Uterus (tissue), 3 donors: ENCODE measurements at regions not wholly inside any gene's neighbourhood (a gene's known extent, or its start where the extent isn't known, plus 50 kb on each side); places are given as distances from the start of the nearest gene placed in this dataset.

Experiments used
- DNase-seq, 2 donors: peaks; one replicate each; pipeline ENCODE4 v3.0.0-alpha.2; 2019 to 2020
- H3K27ac ChIP-seq, 2 donors: fragments of 200-600 bp; sonication (generic); 1 replicate in 1 of 2; 2 replicates in 1 of 2; pipeline ENCODE4 v1.5.1; 2016 to 2018
- H3K27me3 ChIP-seq, 2 donors: fragments of 200-600 bp; sonication (generic); one replicate each; pipeline ENCODE4 v1.5.1; 2018 to 2019; ENCODE audit warnings: control low read depth in 1 of 2
- H3K36me3 ChIP-seq, 2 donors: fragments of 200-600 bp; sonication (generic); one replicate each; pipeline ENCODE4 v1.5.1; 2019; ENCODE audit warnings: control low read depth in 1 of 2
- H3K4me1 ChIP-seq, 2 donors: fragments of 200-600 bp; sonication (generic); one replicate each; pipeline ENCODE4 v1.5.1; 2018 to 2019; ENCODE audit warnings: control low read depth in 1 of 2
- H3K4me3 ChIP-seq, 2 donors: fragments of 200-600 bp; sonication (generic); 1 replicate in 1 of 2; 2 replicates in 1 of 2; pipeline ENCODE4 v1.5.1; 2018 to 2019; ENCODE audit warnings: mild to moderate bottlenecking in 1 of 2
- H3K9me3 ChIP-seq, 2 donors: fragments of 200-600 bp; sonication (generic); one replicate each; pipeline ENCODE4 v1.5.1; 2019; ENCODE audit warnings: control low read depth in 1 of 2
- POLR2A ChIP-seq, 2 donors: fragments of 450-650 bp; IDR thresholded peaks; one replicate each; pipeline ENCODE4 v1.6.1; 2016; ENCODE audit warnings: antibody characterized with exemption in 2 of 2, mild to moderate bottlenecking in 1 of 2, moderate library complexity in 1 of 2
- intact Hi-C: fragments of 100-400 bp; cut with DNase I; formaldehyde crosslinking; loops from one replicate; pipeline ENCODE4 v1.15.1; 2023; ENCODE audit warnings: low total_unique reads
- TF ChIP-seq, protein P1 (sequence below), 4 experiments: fragments of 200-600 bp in 2 of 4; fragments of 450-650 bp in 2 of 4; sonication (generic) in 2 of 4; IDR thresholded peaks; one replicate each; pipeline ENCODE4 v1.5.1; 2016 to 2019; ENCODE audit warnings: antibody characterized with exemption in 4 of 4, mild to moderate bottlenecking in 2 of 4, moderate library complexity in 1 of 4
- donor health status: DM: yes; HTN: yes; CAD: no.

DNA sequence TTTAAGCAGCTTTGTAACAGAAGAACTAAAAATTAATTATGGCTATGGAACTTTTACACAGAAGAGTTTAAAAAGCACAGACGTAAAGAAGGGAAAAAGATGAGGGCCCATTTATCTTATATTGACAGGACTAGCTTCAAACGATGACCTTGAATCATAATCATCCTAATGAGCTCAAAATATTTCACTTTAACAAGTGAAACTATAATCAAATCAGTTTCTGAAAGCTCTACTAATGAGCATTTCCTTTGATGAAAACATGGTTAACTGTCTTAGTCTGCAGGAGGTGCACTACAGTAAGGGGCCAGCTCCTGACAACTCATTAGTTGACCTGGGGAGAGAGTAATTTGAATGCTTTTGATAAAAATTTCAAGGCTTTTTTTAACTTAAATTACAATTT lies 228.0 kb upstream of the DEFB112 start:
- H3K36me3 ChIP-seq = no peaks in the 10 kb centered on the region
- no peaks in the 10 kb centered on the region for H3K9me3 ChIP-seq
- intact Hi-C loops = no loop called here
- H3K4me1 ChIP-seq = no peaks in the 10 kb centered on the region
- no peak for DNase-seq
- no peak overlapping the region for H3K4me3 ChIP-seq
- TF ChIP-seq, protein P1, sequence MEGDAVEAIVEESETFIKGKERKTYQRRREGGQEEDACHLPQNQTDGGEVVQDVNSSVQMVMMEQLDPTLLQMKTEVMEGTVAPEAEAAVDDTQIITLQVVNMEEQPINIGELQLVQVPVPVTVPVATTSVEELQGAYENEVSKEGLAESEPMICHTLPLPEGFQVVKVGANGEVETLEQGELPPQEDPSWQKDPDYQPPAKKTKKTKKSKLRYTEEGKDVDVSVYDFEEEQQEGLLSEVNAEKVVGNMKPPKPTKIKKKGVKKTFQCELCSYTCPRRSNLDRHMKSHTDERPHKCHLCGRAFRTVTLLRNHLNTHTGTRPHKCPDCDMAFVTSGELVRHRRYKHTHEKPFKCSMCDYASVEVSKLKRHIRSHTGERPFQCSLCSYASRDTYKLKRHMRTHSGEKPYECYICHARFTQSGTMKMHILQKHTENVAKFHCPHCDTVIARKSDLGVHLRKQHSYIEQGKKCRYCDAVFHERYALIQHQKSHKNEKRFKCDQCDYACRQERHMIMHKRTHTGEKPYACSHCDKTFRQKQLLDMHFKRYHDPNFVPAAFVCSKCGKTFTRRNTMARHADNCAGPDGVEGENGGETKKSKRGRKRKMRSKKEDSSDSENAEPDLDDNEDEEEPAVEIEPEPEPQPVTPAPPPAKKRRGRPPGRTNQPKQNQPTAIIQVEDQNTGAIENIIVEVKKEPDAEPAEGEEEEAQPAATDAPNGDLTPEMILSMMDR (IDR thresholded peaks at IDR 0.05) = no peak
- no peak for TF ChIP-seq POLR2A (IDR thresholded peaks at IDR 0.05)
- H3K27me3 ChIP-seq = no peaks in the 10 kb centered on the region
- H3K27ac ChIP-seq = no peak overlapping the region

DNA sequence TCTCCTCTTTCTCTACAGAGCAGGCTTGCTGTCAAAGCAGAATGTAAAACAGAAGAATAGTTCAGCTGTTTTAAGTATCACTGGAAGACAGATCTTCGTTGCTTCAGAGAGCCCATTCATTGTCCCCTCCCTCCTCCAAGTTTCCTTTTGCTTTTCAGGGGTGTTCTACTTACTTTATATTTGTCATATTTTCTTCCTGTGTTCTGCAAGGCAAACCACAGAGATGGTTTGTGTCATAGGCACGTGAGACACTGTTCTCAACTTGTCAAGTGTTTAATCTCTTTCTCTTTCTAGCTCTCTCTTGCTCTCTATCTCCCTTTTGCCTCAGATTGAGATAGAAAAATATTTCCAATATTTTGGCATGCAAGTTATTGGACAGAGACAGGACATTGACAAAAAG lies 228.9 kb upstream of the DEFB112 start:
- H3K4me1 ChIP-seq = no peaks in the 10 kb centered on the region
- H3K9me3 ChIP-seq = no peaks in the 10 kb centered on the region
- no peak overlapping the region for H3K27ac ChIP-seq
- no peak for DNase-seq
- TF ChIP-seq, protein P1 (IDR thresholded peaks at IDR 0.05) = no peak
- TF ChIP-seq POLR2A (IDR thresholded peaks at IDR 0.05) = no peak
- H3K4me3 ChIP-seq = no peak overlapping the region
- no peaks in the 10 kb centered on the region for H3K36me3 ChIP-seq
- intact Hi-C loops = no loop called here
- no peaks in the 10 kb centered on the region for H3K27me3 ChIP-seq

DNA sequence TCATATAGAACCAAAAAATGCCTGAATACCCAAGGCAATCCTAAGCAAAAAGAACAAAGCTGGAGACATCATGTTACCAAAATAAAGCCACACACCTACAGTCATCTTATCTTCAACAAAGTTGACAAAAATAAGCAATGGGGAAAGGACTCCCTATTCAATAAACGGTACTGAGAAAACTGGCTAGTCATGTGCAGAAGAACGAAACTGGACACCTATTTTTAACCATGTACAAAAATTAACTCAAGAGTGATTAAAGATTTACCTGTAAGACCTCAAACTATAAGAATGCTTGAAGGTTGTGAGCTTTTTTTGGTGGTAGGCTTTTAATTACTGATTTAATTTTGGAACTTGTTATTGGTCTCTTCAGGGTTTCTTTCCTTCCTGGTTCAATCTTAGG lies 236.0 kb upstream of the DEFB112 start:
- intact Hi-C loops = no loop called here
- TF ChIP-seq POLR2A (IDR thresholded peaks at IDR 0.05) = no peak
- TF ChIP-seq, protein P1 (IDR thresholded peaks at IDR 0.05) = no peak
- H3K27ac ChIP-seq = no peak overlapping the region
- no peaks in the 10 kb centered on the region for H3K9me3 ChIP-seq
- no peak overlapping the region for H3K4me3 ChIP-seq
- DNase-seq = no peak
- no peaks in the 10 kb centered on the region for H3K4me1 ChIP-seq
- H3K27me3 ChIP-seq = no peaks in the 10 kb centered on the region
- peaks cover 0 to under 1% of the 10 kb centered on the region in 2 donors for H3K36me3 ChIP-seq

DNA sequence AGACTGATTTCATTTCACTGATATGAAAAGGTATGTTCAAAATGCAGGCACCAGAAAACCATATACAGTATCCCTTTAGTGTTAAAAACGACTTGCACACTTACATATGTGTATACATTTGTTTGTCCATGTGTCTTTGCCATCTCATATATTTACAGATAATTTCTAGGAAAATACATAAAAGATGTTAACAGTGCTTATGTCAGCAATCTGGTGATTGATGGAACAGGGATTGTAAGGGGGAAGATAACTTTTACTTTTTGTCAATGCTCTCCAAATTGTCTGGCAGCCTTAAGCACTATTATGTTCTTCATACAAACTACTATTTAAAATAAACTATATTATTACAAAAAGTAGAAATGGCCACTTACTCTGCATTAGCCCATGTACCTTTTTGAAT lies 238.5 kb upstream of the DEFB112 start:
- intact Hi-C loops = no loop called here
- no peak for TF ChIP-seq POLR2A (IDR thresholded peaks at IDR 0.05)
- TF ChIP-seq, protein P1 (IDR thresholded peaks at IDR 0.05) = no peak
- no peaks in the 10 kb centered on the region for H3K4me1 ChIP-seq
- no peak overlapping the region for H3K4me3 ChIP-seq
- H3K27ac ChIP-seq = no peak overlapping the region
- no peak for DNase-seq
- H3K9me3 ChIP-seq = no peaks in the 10 kb centered on the region
- H3K27me3 ChIP-seq = no peaks in the 10 kb centered on the region
- peaks cover 0 to 3% of the 10 kb centered on the region in 2 donors for H3K36me3 ChIP-seq

DNA sequence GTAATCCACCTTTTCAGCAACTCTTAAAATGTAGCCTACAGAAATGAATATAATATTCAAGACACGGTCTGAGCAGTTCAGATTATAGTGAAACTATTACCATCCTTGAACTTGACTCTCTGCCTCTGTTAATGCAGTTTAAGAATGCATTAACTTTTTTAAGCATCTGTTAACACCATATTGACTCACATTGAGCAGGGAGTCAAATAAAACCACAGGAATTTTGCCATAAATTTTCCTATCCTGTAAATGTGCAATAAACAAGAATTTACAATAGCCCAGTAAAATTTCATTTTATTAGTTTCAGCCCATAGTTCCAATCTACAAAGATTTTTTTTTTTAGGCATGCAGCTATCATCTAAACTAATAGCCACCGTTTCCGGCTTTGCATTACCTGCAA lies 239.2 kb upstream of the DEFB112 start:
- intact Hi-C loops = no loop called here
- TF ChIP-seq, protein P1 (IDR thresholded peaks at IDR 0.05) = no peak
- no peak for TF ChIP-seq POLR2A (IDR thresholded peaks at IDR 0.05)
- Histone ChIP-seq H3K4me1 (no peaks in the 10 kb centered on the region), H3K4me3 (no peak overlapping the region), H3K9me3 (no peaks in the 10 kb centered on the region), H3K27ac (no peak overlapping the region), H3K27me3 (no peaks in the 10 kb centered on the region), H3K36me3 (peaks cover 0 to 3% of the 10 kb centered on the region in 2 donors)
- DNase-seq = no peak
